HCT116 (cell line): ENCODE measurements at regions not wholly inside any gene's neighbourhood (a gene's known extent, or its start where the extent isn't known, plus 50 kb on each side); places are given as distances from the start of the nearest gene placed in this dataset.

Experiments used
- ATAC-seq: fragments of 200-7000 bp; cut with Tn5 transposase; 2 replicates; pipeline ENCODE4 v1.9.1; 2020; ENCODE audit warnings: mild to moderate bottlenecking, moderate library complexity
- BruUV-seq: library from RNA; stranded (reverse); fragments of 400-500 nt; replicated peaks from 2 replicates; lab custom pipeline; 2021; lab: Mats Ljungman, UMichigan
- CTCF ChIA-PET: fragments of 300-600 bp; sonication (Branson Sonifier 250); formaldehyde crosslinking; loops from one replicate; lab custom pipeline; 2021; ENCODE audit warnings: antibody characterized with exemption; lab: Charles Lee
- POLR2A ChIA-PET: fragments of 300-600, 350-600 bp; sonication (Branson Sonifier 250); formaldehyde crosslinking; loops from one replicate; lab custom pipeline; 2021; ENCODE audit warnings: antibody characterized with exemption; lab: Charles Lee
- RAD21 ChIA-PET, 2 experiments: fragments of 300-600 bp; sonication (Branson Sonifier 250); formaldehyde crosslinking; loops; one replicate each; lab custom pipeline; 2023; ENCODE audit warnings: low total read pairs in 2 of 2; ENCODE audit not compliant: uncharacterized antibody in 2 of 2, unreplicated experiment in 2 of 2, low non-redundant PET in 1 of 2; lab: Charles Lee
- DNase-seq: peaks from one replicate; pipeline ENCODE4 v3.0.0-alpha.2; 2010; ENCODE audit warnings: low read depth, low spot score
- H2AFZ ChIP-seq: fragments of 200-600 bp; shearing (Covaris generic), sonication (generic); 2 replicates; pipeline ENCODE4 v1.6.1; 2017; ENCODE audit warnings: low read depth, mixed run types, mixed read lengths, antibody characterized with exemption, low read length; ENCODE audit not compliant: poor library complexity, severe bottlenecking
- H3K27ac ChIP-seq: 2 replicates; pipeline ENCODE4 v1.5.1; 2012; ENCODE audit warnings: low read depth, low read length
- H3K27me3 ChIP-seq: fragments of 200-600 bp; sonication (generic); 2 replicates; pipeline ENCODE4 v1.6.1; 2016; ENCODE audit warnings: mixed run types, low read length, mixed read lengths; ENCODE audit not compliant: insufficient read depth
- H3K36me3 ChIP-seq, 2 experiments: fragments of 200-500 bp in 1 of 2; fragments of 200-600 bp in 1 of 2; sonication (Bioruptor generic) in 1 of 2; sonication (generic) in 1 of 2; 2 replicates each; pipeline versions ENCODE4 v1.5.1 to v1.6.1; 2014 to 2016; ENCODE audit warnings: low read length in 2 of 2, inconsistent platforms in 1 of 2, mixed read lengths in 1 of 2, mixed run types in 1 of 2; ENCODE audit not compliant: insufficient read depth in 2 of 2, control insufficient read depth in 1 of 2
- H3K4me1 ChIP-seq, 2 experiments: fragments of 200-600 bp in 1 of 2; sonication (generic) in 1 of 2; 2 replicates each; pipeline versions ENCODE4 v1.5.1 to v1.6.1; 2012 to 2017; ENCODE audit warnings: low read length in 2 of 2, inconsistent platforms in 1 of 2, mild to moderate bottlenecking in 1 of 2, mixed read lengths in 1 of 2, mixed run types in 1 of 2, moderate library complexity in 1 of 2; ENCODE audit not compliant: insufficient read depth in 2 of 2, control insufficient read depth in 1 of 2
- H3K4me2 ChIP-seq: fragments of 200-600 bp; sonication (generic); 2 replicates; pipeline ENCODE4 v1.6.1; 2017; ENCODE audit warnings: mixed run types, low read length, mixed read lengths
- H3K4me3 ChIP-seq, 2 experiments: fragments of 200-600 bp in 1 of 2; sonication (generic) in 1 of 2; replicated peaks in 1 of 2; 2 replicates each; pipeline ENCODE4 v1.5.1; 2011 to 2016; ENCODE audit warnings: low read length in 2 of 2, control low read depth in 1 of 2, low read depth in 1 of 2, mild to moderate bottlenecking in 1 of 2, mixed read lengths in 1 of 2, mixed run types in 1 of 2
- H3K79me2 ChIP-seq: fragments of 200-600 bp; sonication (generic); 2 replicates; pipeline ENCODE4 v1.6.1; 2017; ENCODE audit warnings: mild to moderate bottlenecking, mixed run types, low read length, moderate library complexity, mixed read lengths; ENCODE audit not compliant: insufficient read depth
- H3K9ac ChIP-seq: fragments of 200-600 bp; sonication (generic); 2 replicates; pipeline ENCODE4 v1.6.1; 2016; ENCODE audit warnings: low read length, mixed read lengths
- H3K9me2 ChIP-seq: fragments of 200-600 bp; sonication (generic), shearing (Covaris generic); 2 replicates; pipeline ENCODE4 v1.6.1; 2017; ENCODE audit warnings: mixed run types, mild to moderate bottlenecking, moderate library complexity; ENCODE audit not compliant: insufficient read depth
- H3K9me3 ChIP-seq, 2 experiments: fragments of 200-500 bp in 1 of 2; fragments of 200-600 bp in 1 of 2; sonication (Bioruptor generic) in 1 of 2; sonication (generic) in 1 of 2; 2 replicates each; pipeline ENCODE4 v1.6.1; 2014 to 2017; ENCODE audit warnings: low read length in 2 of 2, mixed read lengths in 2 of 2, inconsistent platforms in 1 of 2, low read depth in 1 of 2, mild to moderate bottlenecking in 1 of 2, mixed run types in 1 of 2, moderate library complexity in 1 of 2; ENCODE audit not compliant: control insufficient read depth in 1 of 2, insufficient read depth in 1 of 2
- H4K20me1 ChIP-seq: fragments of 200-600 bp; sonication (generic), shearing (Covaris generic); 2 replicates; pipeline ENCODE4 v1.6.1; 2017; ENCODE audit warnings: mixed run types, mild to moderate bottlenecking, moderate library complexity; ENCODE audit not compliant: insufficient read depth
- CBX3 ChIP-seq: IDR thresholded peaks from 2 replicates; pipeline ENCODE4 v1.6.1; 2012; ENCODE audit warnings: low read depth
- CEBPB ChIP-seq: IDR thresholded peaks from 2 replicates; pipeline ENCODE4 v1.6.1; 2012; ENCODE audit warnings: low read depth
- CTCF ChIP-seq, 3 experiments: fragments of 200-600 bp in 1 of 3; sonication (generic) in 1 of 3; IDR thresholded peaks in 2 of 3; conservative IDR thresholded peaks in 1 of 3; 2 replicates each; pipeline ENCODE4 v1.5.1; 2012 to 2017; ENCODE audit warnings: low read depth in 2 of 3, low read length in 2 of 3, antibody characterized with exemption in 1 of 3, borderline replicate concordance in 1 of 3, control low read depth in 1 of 3, mild to moderate bottlenecking in 1 of 3, mixed read lengths in 1 of 3, mixed run types in 1 of 3, moderate library complexity in 1 of 3; ENCODE audit not compliant: insufficient read depth in 1 of 3
- EGR1 ChIP-seq: IDR thresholded peaks from 2 replicates; pipeline ENCODE4 v1.6.1; 2012; ENCODE audit warnings: low read depth
- ELF1 ChIP-seq: IDR thresholded peaks from 2 replicates; pipeline ENCODE4 v1.6.1; 2012; ENCODE audit warnings: low read depth, borderline replicate concordance
- EZH2 ChIP-seq: fragments of 200-600 bp; sonication (generic); IDR thresholded peaks from 2 replicates; pipeline ENCODE4 v1.6.1; 2017; ENCODE audit warnings: antibody characterized with exemption, mixed run types
- EZH2phosphoT487 ChIP-seq: fragments of 200-600 bp; IDR thresholded peaks from 2 replicates; pipeline ENCODE4 v1.6.1; 2018; ENCODE audit warnings: antibody characterized with exemption, borderline replicate concordance
- FOSL1 ChIP-seq: IDR thresholded peaks from 2 replicates; pipeline ENCODE4 v1.6.1; 2012; ENCODE audit warnings: low read depth
- JUND ChIP-seq: IDR thresholded peaks from 2 replicates; pipeline ENCODE4 v1.6.1; 2012
- POLR2AphosphoS5 ChIP-seq: IDR thresholded peaks from 2 replicates; pipeline ENCODE4 v1.6.1; 2011; ENCODE audit warnings: mild to moderate bottlenecking, low read depth, low read length, moderate library complexity
- REST ChIP-seq: IDR thresholded peaks from 2 replicates; pipeline ENCODE4 v1.6.1; 2012; ENCODE audit warnings: low read depth
- SIN3A ChIP-seq: IDR thresholded peaks from 2 replicates; pipeline ENCODE4 v1.6.1; 2012; ENCODE audit warnings: low read depth
- SP1 ChIP-seq: IDR thresholded peaks from 2 replicates; pipeline ENCODE4 v1.6.1; 2012; ENCODE audit warnings: low read depth
- SRF ChIP-seq: IDR thresholded peaks from 2 replicates; pipeline ENCODE4 v1.6.1; 2012; ENCODE audit warnings: low read depth
- TCF7L2 ChIP-seq: IDR thresholded peaks from 2 replicates; pipeline ENCODE4 v1.7.0; 2011; ENCODE audit warnings: borderline replicate concordance, inconsistent platforms; ENCODE audit not compliant: insufficient read depth, insufficient read length; ENCODE audit errors: extremely low read depth
- ZBTB33 ChIP-seq: IDR thresholded peaks from 2 replicates; pipeline ENCODE4 v1.6.1; 2011; ENCODE audit warnings: mild to moderate bottlenecking, low read length, moderate library complexity; ENCODE audit not compliant: insufficient replicate concordance; ENCODE audit errors: extremely low read depth
- ZFX ChIP-seq: fragments of 450-650 bp; IDR thresholded peaks from 2 replicates; pipeline ENCODE4 v1.6.1; 2017
- ZNF274 ChIP-seq: fragments of 200-500 bp; sonication (Bioruptor generic); IDR thresholded peaks from 2 replicates; pipeline ENCODE4 v1.6.1; 2014; ENCODE audit warnings: mild to moderate bottlenecking, low read depth, low read length, inconsistent platforms
- intact Hi-C: fragments of 100-400 bp; cut with micrococcal nuclease; formaldehyde crosslinking; loops from 2 replicates; pipeline ENCODE4 v1.10.0; 2022

GRCh38 chr7:81232084-81232799, 313.4 kb upstream of the SEMA3C start:
- Histone ChIP-seq H3K27ac (no peak overlapping the region), H3K9me2 (no peaks in the 10 kb centered on the region), H3K79me2 (no peaks in the 10 kb centered on the region), H3K27me3 (no peaks in the 10 kb centered on the region), H3K4me1 (peaks cover 0 to 4% of the 10 kb centered on the region in 2 experiments; a peak in 1 of 4 replicates), H4K20me1 (no peaks in the 10 kb centered on the region), H3K4me3 (no peak overlapping the region), H2AFZ (no peak overlapping the region), H3K9ac (no peak overlapping the region), H3K9me3 (no peaks in the 10 kb centered on the region), H3K36me3 (no peaks in the 10 kb centered on the region), H3K4me2 (no peak overlapping the region)
- ChIA-PET POLR2A (no interaction called here), CTCF (no interaction called here), RAD21 (no interaction called here)
- ATAC-seq: no peak
- intact Hi-C loops: no loop called here
- DNase-seq: no peak
- BruUV-seq: no TSS peak
- TF ChIP-seq TCF7L2: no peak
- TF ChIP-seq REST: no peak
- TF ChIP-seq FOSL1: no peak
- TF ChIP-seq EZH2: no peak
- TF ChIP-seq EGR1: no peak
- no peak for TF ChIP-seq SP1
- TF ChIP-seq SRF: no peak
- TF ChIP-seq ZFX: no peak
- TF ChIP-seq JUND: no peak
- TF ChIP-seq SIN3A: no peak
- no peak for TF ChIP-seq ZNF274
- TF ChIP-seq CTCF (IDR thresholded peaks at IDR 0.05 in 2 of 3, conservative IDR thresholded peaks at IDR 0.05 in 1 of 3; ENCODE audit: borderline replicate concordance in 1 of 3, insufficient read depth in 1 of 3, low read depth in 2 of 3, low read length in 2 of 3): no peak
- TF ChIP-seq POLR2AphosphoS5: no peak
- no peak for TF ChIP-seq ELF1
- TF ChIP-seq EZH2phosphoT487: no peak
- TF ChIP-seq ZBTB33: no peak
- no peak for TF ChIP-seq CBX3
- TF ChIP-seq CEBPB: no peak
